ENCODE measurements at regions not wholly inside any gene's neighbourhood (a gene's known extent, or its start where the extent isn't known, plus 50 kb on each side); places are given as distances from the start of the nearest gene placed in this dataset.
"Not testable (repeated sequence)": the region's sequence is repeated elsewhere in the genome, so short reads cannot be mapped to it uniquely, and the experiment has no call there.

DNA sequence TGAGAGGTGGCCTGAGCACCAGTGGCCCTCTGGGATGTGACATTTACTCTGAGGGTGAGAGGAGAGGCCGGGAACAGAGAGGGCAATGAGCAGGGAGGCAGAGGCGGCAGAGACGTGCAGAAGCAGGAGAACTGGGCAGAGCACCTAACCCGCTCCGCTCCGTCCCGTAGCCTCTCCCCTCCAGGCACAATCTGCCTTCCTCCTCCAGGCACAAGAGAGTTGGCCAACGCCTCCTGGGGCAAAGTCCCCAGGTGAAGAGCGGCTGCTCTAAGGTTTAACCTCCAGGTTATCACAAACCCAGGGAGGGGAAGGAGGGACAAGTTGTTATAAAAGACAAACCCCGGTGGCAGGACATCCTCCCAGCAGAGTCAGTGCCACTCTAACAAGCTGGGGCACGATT lies 5430.1 kb upstream of the TPTE start:
- not testable (repeated sequence) for TF ChIP-seq POLR2A (IDR thresholded peaks at IDR 0.05; ENCODE audit: extremely low read depth, insufficient read length)
- TF ChIP-seq, protein P1, sequence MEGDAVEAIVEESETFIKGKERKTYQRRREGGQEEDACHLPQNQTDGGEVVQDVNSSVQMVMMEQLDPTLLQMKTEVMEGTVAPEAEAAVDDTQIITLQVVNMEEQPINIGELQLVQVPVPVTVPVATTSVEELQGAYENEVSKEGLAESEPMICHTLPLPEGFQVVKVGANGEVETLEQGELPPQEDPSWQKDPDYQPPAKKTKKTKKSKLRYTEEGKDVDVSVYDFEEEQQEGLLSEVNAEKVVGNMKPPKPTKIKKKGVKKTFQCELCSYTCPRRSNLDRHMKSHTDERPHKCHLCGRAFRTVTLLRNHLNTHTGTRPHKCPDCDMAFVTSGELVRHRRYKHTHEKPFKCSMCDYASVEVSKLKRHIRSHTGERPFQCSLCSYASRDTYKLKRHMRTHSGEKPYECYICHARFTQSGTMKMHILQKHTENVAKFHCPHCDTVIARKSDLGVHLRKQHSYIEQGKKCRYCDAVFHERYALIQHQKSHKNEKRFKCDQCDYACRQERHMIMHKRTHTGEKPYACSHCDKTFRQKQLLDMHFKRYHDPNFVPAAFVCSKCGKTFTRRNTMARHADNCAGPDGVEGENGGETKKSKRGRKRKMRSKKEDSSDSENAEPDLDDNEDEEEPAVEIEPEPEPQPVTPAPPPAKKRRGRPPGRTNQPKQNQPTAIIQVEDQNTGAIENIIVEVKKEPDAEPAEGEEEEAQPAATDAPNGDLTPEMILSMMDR (IDR thresholded peaks at IDR 0.05; ENCODE audit: low read depth, low read length) = not testable (repeated sequence)

Data from NB4 (cell line).